Hepatocyte (in vitro differentiated cells): ENCODE measurements at regions not wholly inside any gene's neighbourhood (a gene's known extent, or its start where the extent isn't known, plus 50 kb on each side); places are given as distances from the start of the nearest gene placed in this dataset.

Experiments used
- CTCF ChIP-seq: fragments of 200-600 bp; sonication (generic); IDR thresholded peaks from 2 replicates; pipeline ENCODE4 v1.5.1; 2016; ENCODE audit warnings: antibody characterized with exemption, mild to moderate bottlenecking; ENCODE audit not compliant: poor library complexity
- EZH2phosphoT487 ChIP-seq: fragments of 200-600 bp; sonication (generic); IDR thresholded peaks from one replicate; pipeline ENCODE4 v1.6.1; 2018; ENCODE audit warnings: antibody characterized with exemption, mild to moderate bottlenecking, low read depth, moderate library complexity; ENCODE audit not compliant: unreplicated experiment, severe bottlenecking

GRCh38 chr19:27971071-27971470 lies 1241.9 kb downstream of the UQCRFS1 start:
- no peak for TF ChIP-seq EZH2phosphoT487
- no peak for TF ChIP-seq CTCF
